Liver (tissue), 8 donors: ENCODE measurements at regions not wholly inside any gene's neighbourhood (a gene's known extent, or its start where the extent isn't known, plus 50 kb on each side); places are given as distances from the start of the nearest gene placed in this dataset.

Experiments used
- DNase-seq: peaks from one replicate; pipeline ENCODE4 v3.0.0-alpha.2; 2017; ENCODE audit warnings: low spot score
- H3K27ac ChIP-seq, 2 donors: one replicate each; pipeline ENCODE4 v1.7.0; 2013; ENCODE audit warnings: inconsistent platforms in 2 of 2, low read length in 2 of 2, control low read depth in 1 of 2, low read depth in 1 of 2, mild to moderate bottlenecking in 1 of 2
- H3K27me3 ChIP-seq, 4 donors: one replicate each; pipeline versions ENCODE4 v1.6.1 to v1.7.0; 2013; ENCODE audit warnings: low read length in 3 of 4, inconsistent platforms in 1 of 4, mild to moderate bottlenecking in 1 of 4, moderate library complexity in 1 of 4; ENCODE audit not compliant: control insufficient read depth in 4 of 4, insufficient read depth in 4 of 4
- H3K36me3 ChIP-seq, 4 donors: one replicate each; pipeline versions ENCODE4 v1.6.1 to v1.7.0; 2013; ENCODE audit warnings: low read length in 3 of 4, mild to moderate bottlenecking in 3 of 4, low read depth in 1 of 4, moderate library complexity in 1 of 4; ENCODE audit not compliant: control insufficient read depth in 4 of 4, insufficient read depth in 3 of 4
- H3K4me1 ChIP-seq, 4 donors: one replicate each; pipeline versions ENCODE4 v1.6.1 to v1.7.0; 2013; ENCODE audit warnings: low read length in 3 of 4, mild to moderate bottlenecking in 3 of 4, moderate library complexity in 1 of 4; ENCODE audit not compliant: control insufficient read depth in 4 of 4, insufficient read depth in 4 of 4
- H3K4me3 ChIP-seq, 3 donors: one replicate each; pipeline versions ENCODE4 v1.6.1 to v1.7.0; 2013; ENCODE audit warnings: low read length in 3 of 3, control low read depth in 1 of 3, low read depth in 1 of 3, mild to moderate bottlenecking in 1 of 3
- H3K9ac ChIP-seq, 2 donors: one replicate each; pipeline ENCODE4 v1.7.0; 2013; ENCODE audit warnings: low read length in 2 of 2, mild to moderate bottlenecking in 2 of 2, moderate library complexity in 2 of 2, control low read depth in 1 of 2, low read depth in 1 of 2
- H3K9me3 ChIP-seq, 4 donors: one replicate each; pipeline versions ENCODE4 v1.6.1 to v1.7.0; 2013; ENCODE audit warnings: low read length in 3 of 4; ENCODE audit not compliant: control insufficient read depth in 4 of 4
- CTCF ChIP-seq: fragments of 150-350 bp; IDR thresholded peaks from 2 replicates; pipeline ENCODE4 v1.5.1; 2017; ENCODE audit warnings: improper control_type of control experiment, low read depth, low read length; ENCODE audit not compliant: missing input control
- EGR1 ChIP-seq, 2 donors: IDR thresholded peaks; 2 replicates each; pipeline ENCODE4 v1.6.1; 2016 to 2018; ENCODE audit warnings: antibody characterized with exemption in 2 of 2, low read depth in 2 of 2
- FOXA1 ChIP-seq: IDR thresholded peaks from 2 replicates; pipeline ENCODE4 v1.6.1; 2016; ENCODE audit warnings: antibody characterized with exemption
- FOXA2 ChIP-seq: IDR thresholded peaks from 2 replicates; pipeline ENCODE4 v1.6.1; 2016; ENCODE audit warnings: antibody characterized with exemption
- GABPA ChIP-seq, 2 donors: IDR thresholded peaks in 1 of 2; conservative IDR thresholded peaks in 1 of 2; 2 replicates each; pipeline ENCODE4 v1.6.1; 2016; ENCODE audit warnings: antibody characterized with exemption in 2 of 2, mild to moderate bottlenecking in 1 of 2, moderate library complexity in 1 of 2
- HNF4A ChIP-seq, 2 donors: conservative IDR thresholded peaks; 2 replicates each; pipeline ENCODE4 v1.6.1; 2016; ENCODE audit warnings: antibody characterized with exemption in 2 of 2, mild to moderate bottlenecking in 2 of 2
- HNF4G ChIP-seq: IDR thresholded peaks from 2 replicates; pipeline ENCODE4 v1.6.1; 2016; ENCODE audit warnings: antibody characterized with exemption
- JUND ChIP-seq, 2 donors: IDR thresholded peaks; 2 replicates each; pipeline ENCODE4 v1.6.1; 2016; ENCODE audit warnings: antibody characterized with exemption in 2 of 2
- NR2F2 ChIP-seq: IDR thresholded peaks from 2 replicates; pipeline ENCODE4 v1.6.1; 2016; ENCODE audit warnings: antibody characterized with exemption
- RAD21 ChIP-seq, 2 donors: IDR thresholded peaks; 2 replicates each; pipeline ENCODE4 v1.6.1; 2016; ENCODE audit warnings: antibody characterized with exemption in 2 of 2, mild to moderate bottlenecking in 2 of 2
- REST ChIP-seq: IDR thresholded peaks from 2 replicates; pipeline ENCODE4 v1.6.1; 2016; ENCODE audit warnings: antibody characterized with exemption, mild to moderate bottlenecking
- RXRA ChIP-seq, 2 donors: IDR thresholded peaks; 2 replicates each; pipeline ENCODE4 v1.6.1; 2017 to 2018; ENCODE audit warnings: antibody characterized with exemption in 2 of 2, mild to moderate bottlenecking in 1 of 2
- SP1 ChIP-seq: IDR thresholded peaks from 2 replicates; pipeline ENCODE4 v1.6.1; 2018; ENCODE audit warnings: antibody characterized with exemption, mild to moderate bottlenecking
- TAF1 ChIP-seq: conservative IDR thresholded peaks from 2 replicates; pipeline ENCODE4 v1.6.1; 2016; ENCODE audit warnings: antibody characterized with exemption, mild to moderate bottlenecking
- YY1 ChIP-seq: IDR thresholded peaks from 2 replicates; pipeline ENCODE4 v1.6.1; 2016; ENCODE audit warnings: antibody characterized with exemption, mild to moderate bottlenecking
- WGBS: extraction: QIAGEN DNeasy Blood & Tissue Kit; methylation state at CpG from one replicate; pipeline ENCODE4 v1.1.7; 2013; 5-methylcytosine and 5-hydroxymethylcytosine counted together
- TF ChIP-seq, protein P1 (sequence below): IDR thresholded peaks from 2 replicates; pipeline ENCODE4 v1.6.1; 2016; ENCODE audit warnings: antibody characterized with exemption
- TF ChIP-seq, protein P2 (sequence below): IDR thresholded peaks from 2 replicates; pipeline ENCODE4 v1.6.1; 2016; ENCODE audit warnings: antibody characterized with exemption
- TF ChIP-seq, protein P3 (sequence below): IDR thresholded peaks from 2 replicates; pipeline ENCODE4 v1.6.1; 2016; ENCODE audit warnings: antibody characterized with exemption
- donor health status: healthy.
- donor health status: healthy.
- donor health status: healthy.
- donor health status: healthy.
- donor health status: healthy.

DNA sequence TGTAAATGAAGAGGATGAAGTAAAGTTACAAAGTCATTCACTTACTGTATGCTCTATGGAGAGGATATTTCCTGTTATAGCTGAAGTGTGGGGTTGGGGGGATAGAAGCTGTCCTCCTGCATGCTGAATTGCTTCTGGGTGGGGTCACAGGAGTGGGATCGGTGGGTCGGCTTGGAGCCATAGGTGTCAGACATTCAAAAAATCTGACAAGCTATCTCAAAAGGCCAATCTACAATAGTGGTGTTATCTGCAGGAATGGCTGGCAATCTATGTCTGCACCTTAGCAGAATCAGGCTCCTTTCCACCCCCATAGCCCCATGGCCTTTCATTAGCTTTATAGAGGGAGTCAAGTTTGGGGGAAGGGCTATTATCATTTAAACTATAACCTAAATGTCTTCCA lies 104.9 kb downstream of the ABCC12 start:
- Histone ChIP-seq H3K9ac (no peak overlapping the region), H3K36me3 (no peaks in the 10 kb centered on the region), H3K4me3 (no peak overlapping the region), H3K27me3 (peaks cover 0 to 5% (median 0%) of the 10 kb centered on the region in 4 donors), H3K9me3 (no peaks in the 10 kb centered on the region), H3K27ac (no peak overlapping the region), H3K4me1 (peaks cover 0 to 6% (median 0%) of the 10 kb centered on the region in 4 donors)
- TF ChIP-seq CTCF, result no peak
- no peak for TF ChIP-seq JUND (IDR thresholded peaks at IDR 0.05)
- no peak for TF ChIP-seq RAD21 (IDR thresholded peaks at IDR 0.05)
- TF ChIP-seq EGR1 (IDR thresholded peaks at IDR 0.05; ENCODE audit: low read depth in 2 of 2), result no peak
- TF ChIP-seq YY1, result no peak
- TF ChIP-seq, protein P1, sequence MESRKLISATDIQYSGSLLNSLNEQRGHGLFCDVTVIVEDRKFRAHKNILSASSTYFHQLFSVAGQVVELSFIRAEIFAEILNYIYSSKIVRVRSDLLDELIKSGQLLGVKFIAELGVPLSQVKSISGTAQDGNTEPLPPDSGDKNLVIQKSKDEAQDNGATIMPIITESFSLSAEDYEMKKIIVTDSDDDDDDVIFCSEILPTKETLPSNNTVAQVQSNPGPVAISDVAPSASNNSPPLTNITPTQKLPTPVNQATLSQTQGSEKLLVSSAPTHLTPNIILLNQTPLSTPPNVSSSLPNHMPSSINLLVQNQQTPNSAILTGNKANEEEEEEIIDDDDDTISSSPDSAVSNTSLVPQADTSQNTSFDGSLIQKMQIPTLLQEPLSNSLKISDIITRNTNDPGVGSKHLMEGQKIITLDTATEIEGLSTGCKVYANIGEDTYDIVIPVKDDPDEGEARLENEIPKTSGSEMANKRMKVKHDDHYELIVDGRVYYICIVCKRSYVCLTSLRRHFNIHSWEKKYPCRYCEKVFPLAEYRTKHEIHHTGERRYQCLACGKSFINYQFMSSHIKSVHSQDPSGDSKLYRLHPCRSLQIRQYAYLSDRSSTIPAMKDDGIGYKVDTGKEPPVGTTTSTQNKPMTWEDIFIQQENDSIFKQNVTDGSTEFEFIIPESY, result no peak
- no peak for TF ChIP-seq TAF1
- TF ChIP-seq FOXA1, result no peak
- TF ChIP-seq HNF4A (conservative IDR thresholded peaks at IDR 0.05), result no peak
- no peak for TF ChIP-seq SP1
- TF ChIP-seq, protein P2, sequence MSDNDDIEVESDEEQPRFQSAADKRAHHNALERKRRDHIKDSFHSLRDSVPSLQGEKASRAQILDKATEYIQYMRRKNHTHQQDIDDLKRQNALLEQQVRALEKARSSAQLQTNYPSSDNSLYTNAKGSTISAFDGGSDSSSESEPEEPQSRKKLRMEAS, result no peak
- TF ChIP-seq NR2F2, result no peak
- TF ChIP-seq FOXA2, result no peak
- TF ChIP-seq REST, result no peak
- no peak for TF ChIP-seq RXRA (IDR thresholded peaks at IDR 0.05)
- TF ChIP-seq, protein P3, sequence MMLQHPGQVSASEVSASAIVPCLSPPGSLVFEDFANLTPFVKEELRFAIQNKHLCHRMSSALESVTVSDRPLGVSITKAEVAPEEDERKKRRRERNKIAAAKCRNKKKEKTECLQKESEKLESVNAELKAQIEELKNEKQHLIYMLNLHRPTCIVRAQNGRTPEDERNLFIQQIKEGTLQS, result no peak
- no peak for TF ChIP-seq GABPA (IDR thresholded peaks at IDR 0.05 in 1 of 2, conservative IDR thresholded peaks at IDR 0.05 in 1 of 2)
- no peak for TF ChIP-seq HNF4G
- DNase-seq, result no peak
- 65% methylated on average over 2 of the region's 2 CpGs for WGBS
